ENCODE measurements at regions not wholly inside any gene's neighbourhood (a gene's known extent, or its start where the extent isn't known, plus 50 kb on each side); places are given as distances from the start of the nearest gene placed in this dataset.

- TF ChIP-seq, protein P1, sequence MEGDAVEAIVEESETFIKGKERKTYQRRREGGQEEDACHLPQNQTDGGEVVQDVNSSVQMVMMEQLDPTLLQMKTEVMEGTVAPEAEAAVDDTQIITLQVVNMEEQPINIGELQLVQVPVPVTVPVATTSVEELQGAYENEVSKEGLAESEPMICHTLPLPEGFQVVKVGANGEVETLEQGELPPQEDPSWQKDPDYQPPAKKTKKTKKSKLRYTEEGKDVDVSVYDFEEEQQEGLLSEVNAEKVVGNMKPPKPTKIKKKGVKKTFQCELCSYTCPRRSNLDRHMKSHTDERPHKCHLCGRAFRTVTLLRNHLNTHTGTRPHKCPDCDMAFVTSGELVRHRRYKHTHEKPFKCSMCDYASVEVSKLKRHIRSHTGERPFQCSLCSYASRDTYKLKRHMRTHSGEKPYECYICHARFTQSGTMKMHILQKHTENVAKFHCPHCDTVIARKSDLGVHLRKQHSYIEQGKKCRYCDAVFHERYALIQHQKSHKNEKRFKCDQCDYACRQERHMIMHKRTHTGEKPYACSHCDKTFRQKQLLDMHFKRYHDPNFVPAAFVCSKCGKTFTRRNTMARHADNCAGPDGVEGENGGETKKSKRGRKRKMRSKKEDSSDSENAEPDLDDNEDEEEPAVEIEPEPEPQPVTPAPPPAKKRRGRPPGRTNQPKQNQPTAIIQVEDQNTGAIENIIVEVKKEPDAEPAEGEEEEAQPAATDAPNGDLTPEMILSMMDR (conservative IDR thresholded peaks at IDR 0.05; ENCODE audit: low read depth, low read length), result no peak
- no peak for TF ChIP-seq EZH2 (IDR thresholded peaks at IDR 0.05; ENCODE audit: borderline replicate concordance, low read depth, low read length, poor library complexity, severe bottlenecking)
Measured at GRCh38 chr7:91336106-91336505, 71.9 kb downstream of the FZD1 start.

Data from A673 (cell line).